NCI-H2171 (cell line): ENCODE measurements at regions not wholly inside any gene's neighbourhood (a gene's known extent, or its start where the extent isn't known, plus 50 kb on each side); places are given as distances from the start of the nearest gene placed in this dataset.

Experiments
- DNase-seq: peaks from one replicate; lab custom pipeline; 2025; lab: John Stamatoyannopoulos, UW

DNA sequence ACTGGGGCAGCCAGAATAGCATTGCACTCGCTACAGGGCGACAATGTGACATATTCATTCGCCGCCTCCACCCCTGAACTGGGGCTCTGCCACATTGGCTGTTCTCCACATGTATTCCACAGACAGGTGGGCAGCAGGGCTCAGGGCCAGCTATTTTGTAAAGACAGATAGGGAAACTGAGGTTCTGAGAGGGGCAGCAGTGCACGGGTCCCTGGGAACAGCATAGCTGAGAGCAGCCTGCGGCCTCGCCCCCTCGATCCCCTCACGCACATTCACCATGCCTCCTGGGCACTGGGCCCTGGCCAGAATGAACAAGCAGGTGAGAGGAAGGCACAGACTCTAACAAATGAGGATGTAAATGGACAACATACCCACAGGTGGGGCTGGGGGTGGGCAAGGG is 75.0 kb upstream of the SPATA12 start:
- no peak for DNase-seq

DNA sequence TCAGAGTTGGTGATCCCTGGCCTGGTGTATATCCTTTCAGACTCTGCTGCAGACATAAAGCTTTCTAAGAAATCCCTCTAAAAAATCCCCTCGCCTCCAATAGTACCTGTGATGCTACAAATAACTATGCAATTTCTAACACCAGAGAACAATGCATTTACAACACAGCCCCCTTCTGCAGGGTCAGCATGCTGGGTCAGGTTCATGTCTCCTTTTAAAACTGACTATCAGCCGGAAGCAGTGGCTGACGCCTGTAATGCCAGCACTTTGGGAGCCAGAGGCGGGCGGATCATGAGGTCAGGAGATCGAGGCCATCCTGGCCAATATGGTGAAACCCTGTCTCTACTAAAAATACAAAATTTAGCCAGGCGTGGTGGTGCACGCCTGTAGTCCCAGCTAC is 77.0 kb upstream of the SPATA12 start:
- no peak for DNase-seq

DNA sequence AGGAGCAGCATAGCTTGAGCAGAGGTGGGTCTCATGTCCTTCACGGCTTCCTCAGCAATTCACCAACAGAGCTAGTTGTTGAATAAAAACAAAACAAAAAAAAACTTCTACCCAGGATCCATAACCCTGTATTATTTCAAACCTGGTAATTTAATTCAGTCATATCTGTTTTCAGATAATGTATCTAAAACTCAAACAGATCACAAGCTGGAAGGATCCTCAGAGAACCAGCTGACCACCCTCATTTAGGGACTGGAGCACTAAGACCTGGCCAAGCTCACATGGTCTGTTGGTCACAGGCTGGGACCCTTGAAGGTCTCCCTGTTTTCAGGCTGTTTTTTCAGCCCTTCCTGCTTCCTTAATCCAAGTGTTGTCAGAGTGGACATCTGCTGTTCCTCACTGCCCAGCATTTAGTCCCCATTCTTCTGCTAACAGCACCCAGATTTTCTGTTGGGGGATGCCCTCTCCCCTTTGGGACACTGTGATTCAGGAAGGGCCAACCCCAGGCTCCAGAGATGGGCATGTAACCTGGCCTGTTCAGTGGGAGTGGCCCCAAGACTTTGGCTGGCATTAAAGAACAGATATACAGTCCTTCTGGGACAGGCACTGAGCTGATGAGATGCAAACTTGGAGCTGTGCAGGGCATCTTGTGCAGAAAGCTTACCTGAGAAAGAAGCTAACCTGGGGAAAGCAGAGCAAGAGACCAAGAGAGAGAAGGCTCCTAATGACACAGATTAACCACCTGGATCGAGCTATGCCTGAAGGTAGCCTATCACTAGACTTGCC is 78.8 kb upstream of the SPATA12 start:
- DNase-seq, result no peak

DNA sequence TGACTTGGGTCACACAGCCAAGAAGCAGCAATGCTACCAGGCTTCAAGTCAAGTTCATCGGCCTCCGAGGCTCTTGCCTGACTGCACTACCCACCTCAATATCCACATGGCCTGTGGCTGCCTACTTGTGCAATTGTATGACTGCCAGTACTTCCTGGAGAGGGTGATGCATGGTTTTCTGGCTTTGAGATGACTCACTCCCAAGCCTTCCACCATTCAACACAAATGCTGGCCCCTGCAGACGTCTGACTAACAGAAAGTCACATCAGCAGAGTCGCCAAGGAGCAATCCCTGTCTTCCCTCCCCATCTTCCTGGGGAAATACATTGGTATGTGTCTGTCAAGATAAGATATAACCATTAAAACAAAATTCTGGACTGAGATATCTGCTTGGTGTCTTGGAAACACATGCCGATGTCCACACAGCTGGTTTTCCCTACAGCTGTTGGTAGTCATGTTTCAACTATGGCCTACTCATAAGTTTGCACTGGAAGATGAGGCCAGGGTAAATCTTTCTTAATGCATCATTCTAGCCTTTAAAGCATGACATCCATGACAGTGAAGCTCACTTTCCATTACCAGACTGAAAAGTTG is 79.6 kb upstream of the SPATA12 start:
- DNase-seq, result no peak

DNA sequence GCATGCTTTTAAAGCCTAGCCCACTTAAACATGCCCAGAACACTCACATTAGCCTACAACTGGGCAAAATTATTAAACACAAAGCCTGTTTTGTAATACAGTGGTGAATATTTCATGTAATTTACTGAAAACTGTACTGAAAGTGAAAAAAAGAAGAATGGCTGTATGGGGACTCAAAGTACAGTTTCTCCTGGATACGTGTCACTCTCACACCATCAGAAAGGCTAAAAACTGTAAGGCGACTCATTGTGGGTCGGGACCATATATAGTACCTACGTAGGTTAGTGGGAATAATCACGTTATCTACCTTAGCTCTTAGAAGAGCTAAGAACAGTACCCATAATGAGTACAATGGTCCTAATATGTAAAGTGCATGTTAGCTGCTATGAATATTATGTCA is 80.2 kb upstream of the SPATA12 start:
- no peak for DNase-seq

DNA sequence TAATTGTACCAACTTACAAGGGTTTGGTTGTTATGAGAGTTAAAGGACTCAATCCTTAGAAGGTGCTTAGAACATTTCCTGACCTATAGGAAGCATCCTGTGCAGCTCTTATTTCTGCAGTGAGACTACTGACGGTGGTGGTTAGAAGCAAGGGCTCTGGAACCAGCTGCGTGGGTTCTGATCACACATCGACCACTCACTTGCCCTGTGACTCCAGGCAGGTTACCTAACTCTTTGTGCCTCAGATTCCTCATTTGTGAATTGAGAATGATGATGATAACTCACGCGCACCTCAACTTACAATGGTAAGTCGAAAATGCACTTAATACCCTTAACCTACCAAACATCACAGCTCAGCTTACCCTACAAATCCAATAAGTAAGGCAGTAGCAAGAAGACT is 80.7 kb upstream of the SPATA12 start:
- DNase-seq, result no peak

DNA sequence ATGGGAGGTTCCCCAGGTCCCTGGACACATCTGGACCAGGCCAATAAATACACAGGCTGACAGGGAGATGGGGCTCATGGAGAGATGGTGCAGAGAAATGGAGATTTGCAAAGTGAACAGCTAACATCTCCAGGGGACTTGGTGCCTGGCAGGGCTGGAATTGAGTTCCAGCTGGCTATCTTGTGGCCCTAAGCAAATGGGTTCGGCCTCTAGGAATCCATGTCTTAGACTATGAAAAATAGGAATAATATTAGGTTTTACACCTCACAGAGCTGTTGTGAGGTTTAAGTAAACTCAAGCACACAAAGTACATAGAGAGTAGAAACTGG is 82.9 kb upstream of the SPATA12 start:
- DNase-seq, result no peak

DNA sequence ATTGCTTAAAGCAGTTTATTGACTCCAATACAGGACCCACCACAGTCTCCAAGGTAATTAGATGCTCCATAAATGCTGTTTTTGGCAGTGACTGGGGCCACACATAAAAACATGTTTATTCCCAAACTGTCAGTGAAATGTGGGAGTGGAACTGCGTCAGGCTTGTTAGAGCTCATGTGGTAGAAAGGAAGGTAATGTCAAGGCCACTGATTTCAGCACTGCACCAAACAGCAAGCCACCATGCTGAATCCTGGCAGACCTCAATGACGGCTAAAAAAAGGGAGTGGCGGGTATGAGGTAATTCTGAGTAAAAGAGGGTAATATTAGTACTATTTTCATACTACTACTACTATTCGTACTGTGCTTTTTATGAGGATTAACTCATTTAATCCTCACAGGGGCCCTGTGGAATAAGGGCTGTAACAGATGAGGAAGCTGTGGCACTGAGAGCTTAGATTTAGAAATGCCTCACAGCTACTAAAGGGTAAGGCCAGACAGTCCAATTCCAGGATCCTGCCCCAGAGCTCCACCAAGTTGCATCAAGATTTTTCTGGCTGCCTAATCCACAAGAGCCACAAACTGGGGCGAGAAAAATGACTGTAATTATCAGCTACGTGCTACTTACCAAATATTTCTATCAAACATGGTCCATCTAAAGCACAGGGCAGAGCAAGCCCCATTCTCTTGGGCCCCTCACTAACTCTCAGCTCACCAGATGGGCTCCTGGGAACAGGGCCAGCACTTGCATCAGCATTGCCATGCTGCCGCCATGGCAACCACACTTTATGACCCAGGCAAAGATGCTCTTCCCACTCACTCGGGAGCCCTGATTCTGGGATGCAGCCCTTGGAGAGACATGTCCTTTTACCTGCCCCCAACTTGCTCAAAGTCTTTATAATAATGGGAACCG is 83.6 kb upstream of the SPATA12 start:
- peak; percentile 83 for DNase-seq

DNA sequence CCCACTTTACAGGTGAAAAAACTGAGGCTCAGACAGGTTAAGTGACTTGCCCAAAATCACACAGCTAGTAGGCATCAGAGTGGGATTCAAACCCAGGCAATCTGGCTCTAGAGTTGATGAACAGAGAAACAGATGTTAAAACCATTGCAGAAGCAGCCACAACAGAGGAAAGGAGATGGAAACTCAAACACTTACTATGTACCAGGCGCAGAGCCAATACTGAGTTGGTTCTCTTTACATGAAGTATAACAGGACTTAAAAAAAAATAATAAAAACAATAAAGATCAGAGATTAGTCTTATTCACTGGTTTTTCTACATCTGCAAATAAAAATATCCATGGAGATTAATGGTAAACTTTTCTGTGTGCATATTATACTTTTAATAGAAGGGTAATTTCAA is 84.9 kb upstream of the SPATA12 start:
- no peak for DNase-seq

DNA sequence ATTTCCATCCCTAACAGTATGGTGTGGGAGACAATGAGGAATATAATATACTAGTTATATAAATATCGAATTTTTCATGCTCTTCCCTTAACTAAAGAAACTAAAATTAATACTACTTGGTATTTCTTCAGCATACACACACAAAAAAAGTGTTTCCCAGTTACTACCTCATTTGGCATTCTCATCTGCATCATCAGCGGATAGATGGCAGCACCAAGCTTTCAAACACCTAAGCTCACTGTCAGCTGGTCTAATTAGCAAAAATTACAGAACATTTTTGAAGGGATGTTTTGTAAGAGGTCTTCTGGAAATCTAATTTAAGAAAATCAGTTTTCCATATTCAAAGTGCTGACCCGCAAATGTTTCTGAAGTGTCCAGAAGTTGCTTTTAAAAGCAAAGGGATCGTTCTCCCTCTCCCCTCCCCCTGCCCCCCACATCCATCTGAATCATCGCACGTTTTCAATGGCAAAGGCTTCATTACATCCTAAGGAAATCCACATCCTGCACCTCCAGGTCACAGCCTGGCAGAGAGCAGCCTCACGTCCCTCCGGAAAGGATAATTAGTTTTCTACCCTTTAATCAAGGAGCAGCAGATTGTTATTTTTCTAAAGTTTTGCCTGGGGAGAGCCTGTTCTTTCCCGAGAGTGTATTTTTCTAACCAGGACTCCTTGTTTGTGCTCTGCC is 86.1 kb upstream of the SPATA12 start:
- no peak for DNase-seq

DNA sequence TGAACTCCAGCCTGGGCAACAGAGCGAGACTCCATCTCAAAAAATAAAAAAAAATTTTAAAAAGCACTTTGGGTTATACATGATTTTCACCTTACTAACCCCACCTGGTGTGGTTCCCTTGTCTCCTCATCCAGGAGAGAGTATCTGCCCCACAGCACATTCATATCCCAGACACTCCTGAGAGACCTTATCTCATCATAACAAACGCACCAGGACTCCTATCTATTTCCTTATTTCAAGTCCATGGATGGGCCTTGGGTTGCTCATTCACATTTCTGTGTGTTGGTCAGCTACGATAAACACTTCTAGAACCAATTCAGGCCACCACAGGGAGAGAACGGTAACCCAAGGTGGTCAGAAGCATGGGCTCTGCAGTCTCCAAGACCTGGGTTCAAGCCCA is 88.6 kb upstream of the SPATA12 start:
- no peak for DNase-seq

DNA sequence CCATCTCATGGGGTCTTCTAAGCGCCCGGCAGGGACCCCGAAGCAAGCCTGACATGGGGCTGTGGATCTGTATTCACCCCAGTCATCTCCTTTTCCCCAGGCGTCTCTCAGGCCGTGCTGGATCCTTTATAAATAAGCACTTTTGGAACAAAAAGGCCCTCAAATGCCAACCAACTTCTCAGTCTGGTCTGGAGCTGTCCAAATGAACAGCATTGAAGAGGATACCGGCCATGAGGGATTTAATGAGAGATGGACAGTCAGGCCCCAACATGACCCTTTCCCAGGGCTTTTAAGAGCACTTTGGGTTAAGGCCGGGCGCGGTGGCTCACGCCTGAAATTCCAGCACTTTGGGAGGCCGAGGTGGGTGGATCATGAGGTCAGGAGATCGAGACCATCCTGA is 89.2 kb upstream of the SPATA12 start:
- no peak for DNase-seq

DNA sequence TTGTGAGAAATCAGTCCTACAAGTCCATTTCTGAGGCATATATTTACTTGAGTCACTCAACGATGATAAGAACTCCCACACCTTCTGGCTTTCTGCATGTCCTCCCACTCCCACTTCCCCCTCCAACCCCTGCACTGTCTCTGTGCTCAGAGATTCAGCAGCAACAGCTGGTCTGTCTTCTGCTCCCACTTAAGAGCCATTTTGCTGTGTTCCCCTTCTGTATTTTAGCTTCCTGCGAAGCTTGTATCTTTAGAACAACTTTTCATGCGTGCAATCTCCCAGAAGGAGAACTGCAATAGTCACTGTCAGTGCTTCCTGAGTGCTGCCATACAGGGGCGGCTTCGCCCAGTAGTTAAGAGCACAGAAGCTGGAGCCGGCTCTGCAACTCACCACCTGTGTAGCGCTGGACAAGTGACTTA is 90.0 kb upstream of the SPATA12 start:
- DNase-seq, result peak; percentile 30

DNA sequence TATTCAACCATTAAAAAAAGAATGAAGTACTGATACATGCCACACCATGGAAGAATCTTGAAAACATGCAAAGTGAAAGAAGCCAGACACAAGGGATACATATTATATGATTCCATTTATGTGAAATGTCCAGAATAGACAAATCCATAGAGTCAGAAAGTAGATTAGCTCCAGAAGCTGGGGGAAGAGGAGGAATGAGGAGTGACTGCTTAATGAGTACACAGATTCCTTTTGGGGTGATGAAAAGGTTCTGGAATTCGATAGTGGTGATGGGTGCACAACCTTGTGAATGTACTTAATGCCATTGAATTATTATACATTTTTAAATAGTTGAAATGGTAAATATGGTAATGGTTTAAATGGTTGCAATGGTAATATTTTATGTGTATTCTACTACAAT is 90.6 kb upstream of the SPATA12 start:
- no peak for DNase-seq

DNA sequence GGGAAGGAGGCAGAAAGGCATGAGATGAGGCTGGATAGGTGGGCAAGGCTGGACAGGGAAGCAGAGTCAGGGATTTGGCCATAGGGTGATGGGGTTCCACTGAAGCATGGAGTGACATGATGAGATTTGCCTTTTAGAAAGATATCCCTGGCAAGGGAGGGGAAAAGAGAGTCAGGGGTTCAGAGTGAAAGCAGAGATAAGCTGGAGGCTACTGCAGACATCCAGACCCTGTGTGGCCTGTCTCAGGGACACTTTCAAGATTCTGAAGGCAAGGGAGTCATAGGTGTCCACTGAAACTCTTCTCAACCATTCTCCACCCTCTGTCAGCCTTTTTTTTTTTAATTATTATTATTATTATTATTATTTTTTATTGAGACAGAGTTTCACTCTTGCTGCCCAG is 94.0 kb upstream of the SPATA12 start:
- DNase-seq, result no peak

DNA sequence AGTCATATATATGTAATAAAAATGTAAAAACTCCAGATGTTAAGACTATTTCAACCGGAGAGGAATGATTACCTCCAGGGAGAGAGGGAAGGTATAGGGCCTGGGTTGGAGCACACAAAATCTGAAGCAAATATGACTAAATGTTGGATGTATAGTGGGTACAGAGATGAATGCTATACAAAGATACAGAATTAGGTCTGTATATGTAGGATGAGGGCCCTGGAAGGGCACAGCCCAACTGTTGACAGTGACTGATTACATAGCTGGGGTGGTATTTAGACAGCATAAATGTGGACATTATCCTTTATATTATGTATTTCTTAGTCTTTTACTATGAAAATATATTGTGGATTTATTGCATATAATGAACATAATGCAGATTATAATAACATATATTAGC is 94.4 kb upstream of the SPATA12 start:
- DNase-seq, result no peak

DNA sequence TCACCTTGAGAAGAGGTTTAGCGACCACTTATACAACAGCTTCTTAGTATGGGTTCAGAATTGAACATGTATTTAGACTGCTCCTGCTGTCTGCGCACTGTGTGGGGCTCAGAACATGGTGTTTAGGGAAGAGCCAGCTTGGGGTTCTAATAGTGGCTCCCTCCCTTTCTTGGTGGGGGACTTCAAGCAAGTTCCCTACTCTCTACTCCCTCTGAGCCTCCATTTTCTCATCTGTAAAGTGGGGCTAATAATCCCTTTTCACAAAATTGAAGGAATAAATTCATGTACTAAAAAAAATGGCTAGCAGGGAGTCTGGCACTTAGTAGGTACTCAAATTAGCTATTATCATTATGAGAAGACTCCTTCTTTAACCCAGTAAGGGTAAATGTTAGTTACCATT is 97.5 kb upstream of the SPATA12 start:
- DNase-seq, result no peak

DNA sequence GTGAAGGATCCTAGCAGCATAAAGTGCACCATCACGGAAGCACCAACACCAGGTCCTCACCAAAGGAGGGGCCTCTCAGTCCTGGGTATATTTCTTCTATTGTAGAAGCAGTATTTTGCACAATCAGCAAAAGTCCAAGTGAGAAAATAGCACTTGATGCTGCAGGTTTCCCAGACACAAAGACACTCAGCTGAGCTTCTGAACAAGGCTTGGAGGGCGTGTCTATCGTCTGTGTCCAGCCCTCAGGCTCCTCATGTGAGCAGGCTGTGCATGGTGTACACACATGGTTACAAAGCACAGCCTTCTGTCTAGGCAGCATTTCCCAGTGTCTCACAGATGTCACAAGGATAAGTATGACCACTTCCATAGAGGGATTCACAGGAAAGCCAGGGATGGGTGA is 98.3 kb upstream of the SPATA12 start:
- no peak for DNase-seq

DNA sequence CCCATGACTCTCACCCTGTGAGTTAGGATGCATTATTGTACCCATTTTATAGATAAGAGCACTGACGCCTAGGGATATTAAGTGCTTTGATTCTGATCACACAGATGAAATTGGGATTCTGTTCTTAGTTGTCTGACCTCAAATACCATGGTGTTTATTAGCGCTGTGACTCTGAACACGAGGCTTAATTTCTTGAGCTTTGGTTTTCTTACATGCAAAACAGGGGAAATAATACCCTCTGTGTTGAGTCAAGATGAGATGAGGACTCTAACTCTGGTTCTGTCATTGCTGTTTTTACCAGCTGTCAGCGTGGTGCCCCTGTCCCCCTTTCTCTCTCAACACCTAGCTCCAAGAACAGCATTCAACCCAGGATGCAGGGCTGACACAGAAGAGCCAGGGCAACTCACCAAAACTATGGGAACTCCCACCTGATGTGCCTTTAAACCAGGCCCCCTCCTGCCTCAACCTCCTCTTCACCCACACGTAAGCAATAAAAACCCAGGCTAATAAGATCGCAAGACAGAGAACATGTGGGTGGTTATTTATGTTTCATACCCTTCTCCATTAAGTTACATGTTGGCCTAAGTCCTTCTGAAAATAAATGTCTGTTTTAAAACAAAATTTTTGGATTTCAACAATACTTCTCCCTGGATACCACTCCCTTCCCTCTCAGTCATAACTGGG is 100.1 kb upstream of the SPATA12 start:
- DNase-seq, result no peak

DNA sequence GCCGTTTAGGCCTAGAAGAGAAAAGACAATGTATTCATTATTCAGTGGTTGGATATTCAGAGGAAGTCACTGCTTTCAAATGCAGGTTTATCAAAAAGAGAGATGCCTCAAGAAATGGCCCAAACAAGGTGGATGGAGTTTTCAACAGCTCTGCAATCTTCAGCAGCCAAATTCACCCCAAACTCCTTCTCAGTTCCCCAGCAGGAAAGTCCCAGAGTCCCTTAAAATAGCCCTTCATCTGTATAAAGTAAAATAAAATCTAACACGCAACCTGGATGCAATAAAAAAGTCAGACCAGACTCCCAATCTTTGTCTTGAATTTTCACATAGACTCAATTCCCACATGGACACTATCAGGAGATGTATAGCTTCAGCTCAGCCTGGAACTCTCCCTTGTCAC is 101.6 kb upstream of the SPATA12 start:
- DNase-seq, result no peak

DNA sequence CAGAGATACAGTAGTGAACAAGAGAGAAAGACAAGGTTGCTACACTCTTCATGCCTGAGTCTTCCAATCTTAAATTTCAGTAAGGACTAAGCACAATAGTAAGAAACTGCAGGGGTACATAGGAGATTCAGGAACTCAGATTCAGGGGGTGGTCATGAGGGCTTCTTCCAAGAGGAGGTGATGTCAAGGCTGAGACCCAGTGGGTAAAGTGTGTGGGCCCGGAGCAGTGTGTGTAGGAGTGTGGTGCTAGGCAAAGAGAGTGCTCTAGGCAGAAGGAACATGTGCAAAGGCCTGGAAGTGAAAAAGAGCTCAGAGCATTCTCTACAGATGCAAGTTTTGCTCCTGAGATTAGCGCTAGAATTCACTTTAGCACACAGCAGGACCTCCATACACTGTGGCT is 102.9 kb upstream of the SPATA12 start:
- DNase-seq, result no peak

DNA sequence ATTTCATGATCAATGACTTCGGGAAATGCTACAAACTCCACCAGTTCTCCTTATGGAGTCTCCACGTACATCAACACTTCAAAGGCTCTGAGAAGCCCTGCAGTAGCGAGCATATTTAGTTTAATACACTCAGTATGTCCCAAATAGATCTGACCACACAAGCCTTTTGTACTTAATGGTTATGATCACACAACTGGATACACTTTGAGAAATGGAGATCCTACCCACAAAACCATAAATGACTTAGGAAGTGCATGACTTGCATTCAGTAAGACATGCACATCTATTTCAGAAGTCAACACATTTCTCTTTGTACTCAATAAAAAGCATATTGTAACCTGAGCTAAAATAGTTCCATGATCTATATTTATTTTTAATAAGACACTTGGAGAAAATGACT is 103.6 kb upstream of the SPATA12 start:
- DNase-seq, result no peak
